SK-N-SH treated with all-trans-retinoic acid at 6 μM for 48 hours (cell line): ENCODE measurements at regions not wholly inside any gene's neighbourhood (a gene's known extent, or its start where the extent isn't known, plus 50 kb on each side); places are given as distances from the start of the nearest gene placed in this dataset.

Experiments used
- ATAC-seq: fragments of 200-7000 bp; cut with Tn5 transposase; 3 replicates; pipeline ENCODE4 v1.9.1; 2020; ENCODE audit warnings: mild to moderate bottlenecking, moderate library complexity
- ARNTL ChIP-seq: fragments of 450-650 bp; formaldehyde crosslinking; IDR thresholded peaks from 2 replicates; pipeline ENCODE4 v1.5.0; 2020; ENCODE audit warnings: low read depth, mild to moderate bottlenecking, moderate library complexity, borderline replicate concordance
- BACH2 ChIP-seq: fragments of 250-450 bp; sonication (Bioruptor Pico); IDR thresholded peaks from 2 replicates; pipeline ENCODE4 v1.9.0; 2021; ENCODE audit warnings: mild to moderate bottlenecking, borderline replicate concordance
- CREB5 ChIP-seq: fragments of 250-450 bp; sonication (Bioruptor Pico); IDR thresholded peaks from 2 replicates; pipeline ENCODE4 v1.5.1; 2020; ENCODE audit warnings: low read depth, mild to moderate bottlenecking, moderate library complexity
- CSDC2 ChIP-seq: fragments of 250-450 bp; sonication (Bioruptor Pico); IDR thresholded peaks from 2 replicates; pipeline ENCODE4 v1.5.0; 2020; ENCODE audit warnings: mild to moderate bottlenecking, moderate library complexity
- ESRRG ChIP-seq: fragments of 250-450 bp; sonication (Bioruptor Pico); IDR thresholded peaks from 2 replicates; pipeline ENCODE4 v1.6.1; 2021; ENCODE audit warnings: mild to moderate bottlenecking
- ISL1 ChIP-seq: fragments of 250-450 bp; sonication (Bioruptor Pico); IDR thresholded peaks from 2 replicates; pipeline ENCODE4 v2.1.2; 2022; ENCODE audit warnings: mild to moderate bottlenecking, moderate library complexity
- OSR1 ChIP-seq: fragments of 250-450 bp; sonication (Bioruptor Pico); IDR thresholded peaks from 2 replicates; pipeline ENCODE4 v1.8.0; 2022; ENCODE audit warnings: moderate library complexity, mild to moderate bottlenecking, inconsistent platforms
- PATZ1 ChIP-seq: fragments of 250-450 bp; sonication (Bioruptor Pico); IDR thresholded peaks from 2 replicates; pipeline ENCODE4 v1.8.0; 2020; ENCODE audit warnings: mild to moderate bottlenecking, moderate library complexity, borderline replicate concordance
- PPARA ChIP-seq: fragments of 250-450 bp; sonication (Bioruptor Pico); IDR thresholded peaks from 2 replicates; pipeline ENCODE4 v1.5.0; 2020; ENCODE audit warnings: mild to moderate bottlenecking, borderline replicate concordance
- RARB ChIP-seq: fragments of 250-450 bp; sonication (Bioruptor Pico); IDR thresholded peaks from 2 replicates; pipeline ENCODE4 v1.8.0; 2021; ENCODE audit warnings: mild to moderate bottlenecking, moderate library complexity
- SNAI2 ChIP-seq: fragments of 250-450 bp; sonication (Bioruptor Pico); IDR thresholded peaks from 2 replicates; pipeline ENCODE4 v1.5.0; 2020; ENCODE audit warnings: mild to moderate bottlenecking, moderate library complexity
- TCF4 ChIP-seq: fragments of 250-450 bp; sonication (Bioruptor Pico); IDR thresholded peaks from 2 replicates; pipeline ENCODE4 v1.8.0; 2021; ENCODE audit warnings: mild to moderate bottlenecking, moderate library complexity, borderline replicate concordance
- TOX ChIP-seq: fragments of 250-450 bp; sonication (Bioruptor Pico); IDR thresholded peaks from 2 replicates; pipeline ENCODE4 v1.8.0; 2021; ENCODE audit warnings: mild to moderate bottlenecking, moderate library complexity, borderline replicate concordance
- TSHZ2 ChIP-seq: fragments of 250-450 bp; sonication (Bioruptor Pico); IDR thresholded peaks from 2 replicates; pipeline ENCODE4 v1.5.0; 2020; ENCODE audit warnings: mild to moderate bottlenecking, moderate library complexity
- ZC3H10 ChIP-seq: fragments of 250-450 bp; sonication (Bioruptor Pico); IDR thresholded peaks from 2 replicates; pipeline ENCODE4 v1.5.1; 2021; ENCODE audit warnings: mild to moderate bottlenecking, moderate library complexity
- ZFP3 ChIP-seq: fragments of 250-450 bp; sonication (Bioruptor Pico); IDR thresholded peaks from 2 replicates; pipeline ENCODE4 v1.5.0; 2020; ENCODE audit warnings: mild to moderate bottlenecking, moderate library complexity
- ZFP30 ChIP-seq: fragments of 450-650 bp; formaldehyde crosslinking; IDR thresholded peaks from 2 replicates; pipeline ENCODE4 v1.5.0; 2022; ENCODE audit warnings: mild to moderate bottlenecking, moderate library complexity
- ZNF70 ChIP-seq: fragments of 450-650 bp; formaldehyde crosslinking; IDR thresholded peaks from 2 replicates; pipeline ENCODE4 v1.5.0; 2020; ENCODE audit warnings: mild to moderate bottlenecking, moderate library complexity
- ZNF8 ChIP-seq: fragments of 450-650 bp; formaldehyde crosslinking; IDR thresholded peaks from 2 replicates; pipeline ENCODE4 v1.5.0; 2020; ENCODE audit warnings: mild to moderate bottlenecking, moderate library complexity

- no peak for ATAC-seq
- TF ChIP-seq ZC3H10 (no peak), ARNTL (CRISPR knock-in tag) (no peak), TSHZ2 (CRISPR knock-in tag) (no peak), TOX (CRISPR knock-in tag) (no peak)
- TF ChIP-seq, all 23 proteins: peak for 0
These were observed 117.1 kb upstream of the IQSEC1 start for GRCh38 chr3:13190378-13190765.

- no peak for TF ChIP-seq PPARA (CRISPR knock-in tag)
- no peak for TF ChIP-seq ZFP3 (CRISPR knock-in tag)
- TF ChIP-seq TOX (CRISPR knock-in tag) = no peak
- no peak for TF ChIP-seq ZFP30 (CRISPR knock-in tag)
- no peak for TF ChIP-seq SNAI2 (CRISPR knock-in tag)
- TF ChIP-seq TCF4 (CRISPR knock-in tag) = no peak
- TF ChIP-seq TSHZ2 (CRISPR knock-in tag) = no peak
- no peak for TF ChIP-seq ISL1 (CRISPR knock-in tag)
- TF ChIP-seq OSR1 = no peak
- TF ChIP-seq ARNTL (CRISPR knock-in tag) = no peak
- TF ChIP-seq ESRRG (CRISPR knock-in tag) = no peak
- no peak for TF ChIP-seq PATZ1 (CRISPR knock-in tag)
- TF ChIP-seq ZNF70 (CRISPR knock-in tag) = no peak
- TF ChIP-seq ZC3H10 = no peak
- TF ChIP-seq CREB5 = no peak
- ATAC-seq = peak; percentile 34; the same call in 2 of the 3 replicates
These were observed 116.6 kb upstream of the IQSEC1 start for GRCh38 chr3:13189639-13190377.

GRCh38 chr3:13188975-13189374, 115.7 kb upstream of the IQSEC1 start:
- no peak for ATAC-seq
- no peak for TF ChIP-seq ZFP30 (CRISPR knock-in tag)

- ATAC-seq = no peak
- TF ChIP-seq TOX (CRISPR knock-in tag) (no peak), PPARA (CRISPR knock-in tag) (no peak), ZFP30 (CRISPR knock-in tag) (no peak), ZC3H10 (no peak), ZNF8 (no peak), CREB5 (no peak), OSR1 (no peak), TSHZ2 (CRISPR knock-in tag) (no peak), ARNTL (CRISPR knock-in tag) (no peak), RARB (no peak), TCF4 (CRISPR knock-in tag) (no peak), BACH2 (CRISPR knock-in tag) (no peak), CSDC2 (CRISPR knock-in tag) (no peak), ZNF70 (CRISPR knock-in tag) (no peak)
These were observed 115.1 kb upstream of the IQSEC1 start for GRCh38 chr3:13188181-13188779.
